Body of pancreas (tissue), 4 donors: ENCODE measurements at regions not wholly inside any gene's neighbourhood (a gene's known extent, or its start where the extent isn't known, plus 50 kb on each side); places are given as distances from the start of the nearest gene placed in this dataset.

Experiments used
- ATAC-seq: fragments of 150-250 bp; one replicate; pipeline ENCODE4 v1.9.1; 2016
- DNase-seq, 4 donors: peaks; one replicate each; pipeline ENCODE4 v3.0.0-alpha.2; 2019
- H3K27ac ChIP-seq, 4 donors: fragments of 200-600 bp; sonication (generic); 1 replicate in 3 of 4; 2 replicates in 1 of 4; pipeline versions ENCODE4 v1.5.1 to v1.6.1; 2016 to 2019; ENCODE audit warnings: mild to moderate bottlenecking in 1 of 4, mixed read lengths in 1 of 4, moderate library complexity in 1 of 4
- H3K27me3 ChIP-seq, 2 donors: fragments of 200-600 bp; sonication (generic); one replicate each; pipeline ENCODE4 v1.6.0; 2016; ENCODE audit warnings: mild to moderate bottlenecking in 1 of 2
- H3K36me3 ChIP-seq, 2 donors: fragments of 200-600 bp; sonication (generic); replicated peaks in 1 of 2; 2 replicates each; pipeline ENCODE4 v1.5.1; 2016; ENCODE audit warnings: low read depth in 2 of 2; ENCODE audit not compliant: insufficient read depth in 1 of 2
- H3K4me1 ChIP-seq: fragments of 200-600 bp; sonication (generic); one replicate; pipeline ENCODE4 v1.6.0; 2016
- H3K4me3 ChIP-seq, 2 donors: fragments of 200-600 bp; sonication (generic); 1 replicate in 1 of 2; 2 replicates in 1 of 2; pipeline ENCODE4 v1.5.1; 2016 to 2019
- H3K9me3 ChIP-seq, 3 donors: fragments of 200-600 bp; sonication (generic); 1 replicate in 2 of 3; 2 replicates in 1 of 3; pipeline ENCODE4 v1.5.1; 2016
- POLR2A ChIP-seq, 3 donors: fragments of 450-650 bp; IDR thresholded peaks; one replicate each; pipeline ENCODE4 v1.6.1; 2016; ENCODE audit warnings: antibody characterized with exemption in 3 of 3, mild to moderate bottlenecking in 2 of 3
- WGBS, 2 donors: methylation state at CpG; one replicate each; pipeline ENCODE4 v1.1.5; 2017; 5-methylcytosine and 5-hydroxymethylcytosine counted together
- intact Hi-C: fragments of 100-400 bp; cut with DNase I; formaldehyde crosslinking; loops from one replicate; pipeline ENCODE4 v1.15.1; 2023
- TF ChIP-seq, protein P1 (sequence below), 7 experiments: fragments of 450-650 bp in 4 of 7; fragments of 200-600 bp in 3 of 7; sonication (generic) in 3 of 7; IDR thresholded peaks; one replicate each; pipeline ENCODE4 v1.5.1; 2016 to 2019; ENCODE audit warnings: antibody characterized with exemption in 7 of 7

DNA sequence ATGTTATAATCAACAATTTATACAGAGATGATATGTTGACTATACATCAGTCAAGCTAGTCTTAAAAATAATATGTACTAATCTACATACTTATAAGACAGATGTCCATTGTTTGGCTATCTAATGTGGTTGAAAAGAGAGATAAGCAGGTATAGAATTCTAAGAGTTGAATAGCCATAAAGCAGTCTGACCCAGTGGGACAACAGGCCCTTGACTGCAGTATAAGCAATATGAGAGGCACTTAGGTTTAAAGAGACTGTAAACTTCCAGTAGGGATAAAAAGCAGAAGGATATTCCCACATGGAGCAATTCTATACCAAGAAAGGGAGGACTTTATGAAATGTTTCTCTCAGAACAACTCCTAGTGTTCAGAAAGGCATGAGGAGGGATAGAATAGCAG is 139.3 kb downstream of the ELAPOR2 start:
- Histone ChIP-seq H3K27ac (no peak overlapping the region), H3K9me3 (no peaks in the 10 kb centered on the region), H3K27me3 (no peaks in the 10 kb centered on the region), H3K4me3 (no peak overlapping the region), H3K4me1 (no peaks in the 10 kb centered on the region), H3K36me3 (no peaks in the 10 kb centered on the region)
- intact Hi-C loops: no loop called here
- ATAC-seq: no peak
- TF ChIP-seq POLR2A (IDR thresholded peaks at IDR 0.05): no peak
- TF ChIP-seq, protein P1, sequence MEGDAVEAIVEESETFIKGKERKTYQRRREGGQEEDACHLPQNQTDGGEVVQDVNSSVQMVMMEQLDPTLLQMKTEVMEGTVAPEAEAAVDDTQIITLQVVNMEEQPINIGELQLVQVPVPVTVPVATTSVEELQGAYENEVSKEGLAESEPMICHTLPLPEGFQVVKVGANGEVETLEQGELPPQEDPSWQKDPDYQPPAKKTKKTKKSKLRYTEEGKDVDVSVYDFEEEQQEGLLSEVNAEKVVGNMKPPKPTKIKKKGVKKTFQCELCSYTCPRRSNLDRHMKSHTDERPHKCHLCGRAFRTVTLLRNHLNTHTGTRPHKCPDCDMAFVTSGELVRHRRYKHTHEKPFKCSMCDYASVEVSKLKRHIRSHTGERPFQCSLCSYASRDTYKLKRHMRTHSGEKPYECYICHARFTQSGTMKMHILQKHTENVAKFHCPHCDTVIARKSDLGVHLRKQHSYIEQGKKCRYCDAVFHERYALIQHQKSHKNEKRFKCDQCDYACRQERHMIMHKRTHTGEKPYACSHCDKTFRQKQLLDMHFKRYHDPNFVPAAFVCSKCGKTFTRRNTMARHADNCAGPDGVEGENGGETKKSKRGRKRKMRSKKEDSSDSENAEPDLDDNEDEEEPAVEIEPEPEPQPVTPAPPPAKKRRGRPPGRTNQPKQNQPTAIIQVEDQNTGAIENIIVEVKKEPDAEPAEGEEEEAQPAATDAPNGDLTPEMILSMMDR (IDR thresholded peaks at IDR 0.05): no peak
- no peak for DNase-seq

DNA sequence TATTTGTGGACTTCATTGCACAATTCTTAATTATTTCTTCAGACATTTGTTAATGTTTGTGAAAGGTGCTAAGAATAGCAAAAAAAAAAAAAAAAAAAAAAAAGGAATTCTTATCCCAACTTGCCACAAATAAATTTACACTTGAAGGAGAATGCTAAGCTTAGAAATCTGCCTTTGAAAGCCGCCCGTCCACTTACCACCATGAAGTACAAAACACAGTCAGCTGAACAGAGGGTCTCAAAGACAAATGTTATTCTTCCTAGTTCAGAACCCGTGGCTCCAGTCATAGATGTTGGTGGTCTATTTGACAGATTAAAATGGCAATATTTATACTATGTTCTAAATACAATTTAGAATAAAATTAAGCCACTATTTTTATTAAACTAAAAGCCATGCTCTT is 141.2 kb downstream of the ELAPOR2 start:
- Histone ChIP-seq H3K27me3 (no peaks in the 10 kb centered on the region), H3K36me3 (no peaks in the 10 kb centered on the region), H3K9me3 (no peaks in the 10 kb centered on the region), H3K27ac (no peak overlapping the region), H3K4me3 (no peak overlapping the region), H3K4me1 (no peaks in the 10 kb centered on the region)
- intact Hi-C loops: no loop called here
- ATAC-seq: no peak
- TF ChIP-seq, protein P1 (IDR thresholded peaks at IDR 0.05): no peak
- no peak for TF ChIP-seq POLR2A (IDR thresholded peaks at IDR 0.05)
- DNase-seq: no peak
- 77 to 86% methylated on average over 3 of the region's 3 CpGs for WGBS, 2 donors

DNA sequence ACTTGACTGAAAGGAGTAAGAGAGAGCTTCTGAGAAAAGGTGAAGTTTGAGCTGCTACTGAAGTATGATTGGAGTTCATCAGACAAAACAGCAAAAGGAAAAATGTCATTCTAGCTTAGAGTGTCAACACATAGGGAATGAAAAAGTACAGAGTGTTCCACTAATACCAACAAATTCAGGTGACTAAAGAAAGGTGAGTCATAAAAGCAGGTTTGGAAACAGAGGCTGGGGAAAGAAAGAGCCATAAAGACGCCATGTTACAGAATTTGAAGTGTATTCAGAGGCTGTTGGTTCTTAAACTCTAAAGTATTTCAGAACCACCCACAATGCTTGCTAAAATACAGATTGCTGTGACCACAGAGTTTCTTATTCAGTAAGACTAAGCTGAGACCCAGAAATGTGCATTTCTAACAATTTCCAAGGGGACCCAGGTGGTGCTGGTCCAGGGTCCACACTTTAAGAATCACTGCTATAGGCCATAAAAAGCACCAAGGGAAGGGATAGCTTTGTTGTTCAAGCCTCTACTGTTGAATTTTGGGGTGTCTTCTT is 143.1 kb downstream of the ELAPOR2 start:
- 82 to 83% methylated on average over 1 of the region's 1 CpG for WGBS, 2 donors
- H3K27me3 ChIP-seq: no peaks in the 10 kb centered on the region
- DNase-seq: no peak
- H3K27ac ChIP-seq: no peak overlapping the region
- no peak for ATAC-seq
- no peak overlapping the region for H3K4me3 ChIP-seq
- no peaks in the 10 kb centered on the region for H3K36me3 ChIP-seq
- TF ChIP-seq POLR2A (IDR thresholded peaks at IDR 0.05): no peak
- TF ChIP-seq, protein P1 (IDR thresholded peaks at IDR 0.05): no peak
- H3K9me3 ChIP-seq: no peaks in the 10 kb centered on the region
- intact Hi-C loops: no loop called here
- H3K4me1 ChIP-seq: no peaks in the 10 kb centered on the region

DNA sequence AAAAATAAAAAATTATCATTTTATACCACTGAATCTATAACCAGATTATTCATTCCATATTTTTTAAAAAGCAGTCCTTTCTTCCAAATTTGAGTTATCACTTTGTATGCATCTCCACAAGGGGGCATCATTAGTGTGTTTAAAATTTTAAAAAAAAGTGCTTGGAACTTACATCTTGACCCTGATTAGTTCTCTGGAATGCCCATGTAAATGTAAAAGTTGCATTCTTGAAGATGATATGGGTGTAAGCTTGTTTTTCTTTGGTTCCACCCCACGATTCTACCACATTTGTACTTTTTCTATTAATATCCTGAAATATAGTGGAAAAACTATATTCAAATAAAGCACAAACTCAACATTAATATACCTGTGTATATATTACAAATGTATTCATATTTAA is 144.9 kb downstream of the ELAPOR2 start:
- no peaks in the 10 kb centered on the region for H3K27me3 ChIP-seq
- TF ChIP-seq, protein P1 (IDR thresholded peaks at IDR 0.05): peak in 6 of 7 experiments; percentile 15 to 36 (median 25)
- no peak for TF ChIP-seq POLR2A (IDR thresholded peaks at IDR 0.05)
- no peak overlapping the region for H3K4me3 ChIP-seq
- no peak for ATAC-seq
- 22 to 26% methylated on average over 1 of the region's 1 CpG for WGBS, 2 donors
- no peaks in the 10 kb centered on the region for H3K9me3 ChIP-seq
- no peak for DNase-seq
- H3K27ac ChIP-seq: no peak overlapping the region
- H3K4me1 ChIP-seq: no peaks in the 10 kb centered on the region
- H3K36me3 ChIP-seq: no peaks in the 10 kb centered on the region
- intact Hi-C loops: no loop called here
